SKM-1 treated with dmso at 0.1 percent for 144 hours (cell line): ENCODE measurements at regions not wholly inside any gene's neighbourhood (a gene's known extent, or its start where the extent isn't known, plus 50 kb on each side); places are given as distances from the start of the nearest gene placed in this dataset.

Experiments
- DNase-seq: peaks from one replicate; lab custom pipeline; 2025; ENCODE audit not compliant: unreplicated experiment; lab: John Stamatoyannopoulos, UW

DNA sequence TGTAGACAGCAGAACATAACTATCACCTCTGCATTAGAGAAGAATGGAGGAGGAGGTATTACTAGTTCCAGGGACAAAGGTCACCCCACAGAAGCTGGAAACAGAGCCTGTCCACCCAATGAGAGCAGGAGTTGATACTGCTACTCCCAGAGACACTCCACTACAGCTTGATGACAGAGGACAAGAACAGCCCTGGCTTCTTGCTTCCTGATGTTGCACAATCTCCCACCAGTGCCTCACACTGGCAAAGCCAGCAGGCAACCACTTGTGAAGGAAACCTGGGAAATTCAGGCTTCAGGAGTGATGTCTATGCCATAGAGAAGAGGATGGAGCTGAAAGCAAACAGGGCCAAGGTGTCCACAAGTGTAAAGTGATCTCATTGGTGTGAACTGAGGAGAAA is 78.0 kb upstream of the POU1F1 start:
- no peak for DNase-seq

DNA sequence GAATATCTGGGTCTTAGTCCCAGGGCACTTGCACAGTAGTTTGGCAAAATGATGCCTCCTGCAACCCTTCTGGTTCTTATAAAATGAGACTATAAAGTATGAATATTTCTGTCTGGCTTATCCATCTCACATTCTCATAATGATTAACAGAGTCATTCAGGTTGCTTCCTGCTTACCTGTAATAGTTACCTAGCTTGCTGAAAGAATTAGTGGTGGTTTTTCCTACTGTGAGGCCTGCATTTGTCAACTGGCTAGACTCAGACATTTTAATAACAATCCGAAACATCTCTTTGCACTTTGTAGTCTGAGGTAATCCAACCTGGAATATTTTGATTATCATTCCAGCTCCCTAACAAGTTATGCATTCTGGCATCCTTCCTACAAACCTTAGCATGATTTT is 75.6 kb upstream of the POU1F1 start:
- no peak for DNase-seq

DNA sequence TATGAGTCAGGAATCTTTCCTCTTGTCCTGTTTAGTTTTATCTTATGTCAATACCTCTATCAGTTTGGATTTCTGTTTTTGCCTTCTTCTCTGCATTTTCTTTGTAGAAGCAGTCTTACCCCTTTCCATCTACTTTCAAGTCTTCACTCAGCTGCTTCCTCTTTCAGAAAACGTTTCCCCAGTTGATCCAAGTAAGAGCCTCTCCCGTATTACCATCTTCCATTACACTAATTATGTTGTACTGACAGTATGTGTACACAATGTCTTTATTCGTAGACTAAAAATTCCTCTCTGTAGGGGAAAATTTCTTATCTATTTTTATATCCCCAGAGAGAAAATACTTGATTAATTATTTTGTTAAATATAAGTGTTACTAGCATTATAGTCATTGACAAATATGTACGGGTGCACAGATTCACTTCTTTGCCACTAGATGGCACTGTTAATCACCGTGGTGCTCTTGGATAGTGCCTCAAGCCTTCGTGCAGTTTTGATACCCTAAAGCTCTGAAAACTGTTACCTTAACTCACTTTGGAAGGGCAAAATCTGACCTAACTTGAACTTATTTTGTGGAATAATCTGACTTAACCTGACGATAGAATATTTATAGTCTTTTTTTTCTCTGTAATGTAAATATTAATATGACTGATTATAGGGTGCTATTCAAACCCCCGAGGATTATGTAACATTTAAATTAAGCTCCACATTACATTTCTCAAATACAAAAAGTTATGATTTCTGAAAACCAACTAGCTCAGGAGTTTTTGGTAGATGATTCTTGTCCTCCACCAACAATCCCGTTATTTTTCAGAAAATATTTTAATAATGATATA is 74.2 kb upstream of the POU1F1 start:
- peak; percentile 58 for DNase-seq

DNA sequence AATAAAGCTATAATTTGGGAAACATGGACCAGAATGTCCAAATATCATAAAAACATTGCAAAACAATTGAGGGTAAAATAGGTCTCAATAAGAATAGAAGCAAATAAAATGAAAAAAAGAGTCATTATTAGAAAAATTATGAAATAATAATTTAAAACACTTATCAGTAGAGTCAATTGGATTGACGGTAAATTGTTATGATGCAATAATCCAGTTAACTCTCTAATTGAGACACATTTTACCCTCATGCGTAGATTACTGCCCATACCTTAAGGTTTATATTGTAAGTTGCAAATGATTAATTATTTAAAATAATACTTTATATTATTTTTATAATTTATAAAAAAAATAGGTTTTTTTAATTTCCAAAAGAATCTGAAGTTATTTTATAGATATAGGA is 73.4 kb upstream of the POU1F1 start:
- DNase-seq: no peak

DNA sequence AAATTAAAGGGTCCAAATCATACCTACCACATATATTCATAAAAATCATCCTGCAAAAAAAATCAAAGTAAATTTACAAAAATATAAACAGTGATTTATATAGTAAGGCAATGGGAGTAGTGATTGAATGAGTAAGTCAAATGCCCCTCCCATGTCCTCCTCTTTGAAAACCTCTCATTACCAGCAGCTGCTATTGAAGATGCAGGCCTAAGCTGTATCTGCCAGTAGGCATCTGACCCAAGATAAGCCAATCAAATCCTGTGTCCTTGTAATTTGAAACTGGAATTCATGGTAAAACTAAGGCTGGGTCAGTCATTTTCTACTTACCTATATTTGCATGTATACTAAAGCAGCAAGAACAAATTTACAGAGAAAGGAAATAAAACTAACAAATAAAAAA is 60.4 kb upstream of the POU1F1 start:
- DNase-seq: no peak

DNA sequence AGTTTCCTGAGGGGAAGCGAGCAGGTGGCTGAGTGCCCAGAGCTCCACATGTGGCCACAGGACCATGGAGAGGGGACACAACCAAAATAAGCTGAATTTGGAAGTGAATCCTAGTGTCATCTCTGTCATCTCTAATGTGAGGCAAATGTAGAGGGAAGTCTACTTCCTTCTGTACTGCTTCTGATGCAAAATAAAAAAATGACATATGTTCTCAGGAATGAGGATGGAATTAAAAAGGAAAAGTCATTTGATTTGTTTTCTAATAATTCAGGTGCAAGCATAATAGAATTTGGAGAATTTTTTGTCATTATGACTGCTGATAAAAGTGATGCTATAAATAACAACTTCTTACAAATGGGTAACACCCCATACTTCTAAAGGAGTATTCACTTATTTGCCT is 59.5 kb upstream of the POU1F1 start:
- no peak for DNase-seq

DNA sequence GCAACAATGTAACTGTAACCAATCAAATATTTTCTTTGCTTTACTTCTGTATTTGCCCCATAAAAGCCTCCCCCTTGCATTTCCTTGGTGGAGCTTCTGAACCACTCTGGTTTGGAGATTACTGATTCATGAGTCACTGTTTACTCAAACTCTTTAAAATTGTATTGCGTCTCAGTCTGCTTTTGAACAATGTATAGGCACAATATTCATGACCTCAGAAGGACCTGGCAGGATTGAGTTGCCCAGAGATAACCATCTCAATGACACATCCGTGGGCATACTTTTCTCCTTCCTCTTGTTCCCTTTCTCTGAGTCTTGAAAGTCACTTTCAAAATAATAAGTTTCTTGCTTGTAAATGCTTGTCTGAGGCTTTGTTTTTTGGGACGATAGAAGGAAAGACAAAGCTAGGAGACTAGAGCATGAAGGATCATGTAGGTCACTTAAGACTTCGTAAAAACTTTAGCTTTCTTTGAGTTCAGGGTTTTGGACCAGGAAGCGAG is 57.1 kb upstream of the POU1F1 start:
- DNase-seq: no peak

DNA sequence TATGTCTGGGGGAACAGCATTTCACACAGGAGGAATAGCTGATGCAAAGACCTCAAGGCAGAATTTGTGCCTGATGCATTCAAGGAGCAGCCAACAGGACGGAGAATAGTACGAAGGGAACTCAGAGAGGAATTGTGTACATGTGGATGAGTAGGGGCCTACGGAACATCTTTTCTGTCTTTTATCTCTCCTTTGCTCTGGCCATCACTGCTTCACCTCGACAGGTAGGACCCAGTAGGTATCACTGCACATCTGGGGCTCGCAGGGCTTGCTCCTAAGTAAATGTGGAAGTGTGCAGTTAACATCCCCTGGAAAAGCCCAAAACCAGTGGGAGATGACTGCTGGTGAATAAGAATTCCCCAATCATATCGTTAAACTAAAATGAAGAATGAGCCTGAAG is 56.4 kb upstream of the POU1F1 start:
- no peak for DNase-seq

DNA sequence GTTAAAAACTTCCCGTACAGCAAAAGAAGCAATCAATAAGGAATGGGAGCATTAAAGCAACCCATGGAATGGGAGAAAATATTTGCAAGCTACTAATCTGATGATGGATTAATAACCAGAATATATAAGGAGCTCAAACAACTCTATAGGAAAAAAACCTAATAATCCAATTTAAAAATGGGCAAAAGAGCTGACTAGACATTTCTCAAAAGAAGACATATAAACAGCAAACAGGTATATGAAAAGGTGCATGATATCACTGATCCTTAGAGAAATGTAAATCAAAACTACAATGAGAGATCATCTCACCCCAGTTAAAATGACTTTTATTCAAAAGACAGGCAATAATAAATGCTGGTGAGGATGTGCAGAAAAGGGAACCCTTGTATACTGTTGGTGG is 52.7 kb upstream of the POU1F1 start:
- DNase-seq: no peak
